Esophagus squamous epithelium (tissue), 4 donors: ENCODE measurements at regions not wholly inside any gene's neighbourhood (a gene's known extent, or its start where the extent isn't known, plus 50 kb on each side); places are given as distances from the start of the nearest gene placed in this dataset.

Experiments used
- CTCF ChIP-seq, 6 experiments: fragments of 450-650 bp in 4 of 6; fragments of 200-600 bp in 2 of 6; sonication (generic) in 2 of 6; IDR thresholded peaks; one replicate each; pipeline ENCODE4 v1.5.1; 2016 to 2019; ENCODE audit warnings: antibody characterized with exemption in 6 of 6, mild to moderate bottlenecking in 4 of 6, moderate library complexity in 4 of 6
- POLR2A ChIP-seq, 4 donors: fragments of 450-650 bp; IDR thresholded peaks; one replicate each; pipeline ENCODE4 v1.6.1; 2017; ENCODE audit warnings: antibody characterized with exemption in 4 of 4, mild to moderate bottlenecking in 4 of 4, moderate library complexity in 3 of 4

DNA sequence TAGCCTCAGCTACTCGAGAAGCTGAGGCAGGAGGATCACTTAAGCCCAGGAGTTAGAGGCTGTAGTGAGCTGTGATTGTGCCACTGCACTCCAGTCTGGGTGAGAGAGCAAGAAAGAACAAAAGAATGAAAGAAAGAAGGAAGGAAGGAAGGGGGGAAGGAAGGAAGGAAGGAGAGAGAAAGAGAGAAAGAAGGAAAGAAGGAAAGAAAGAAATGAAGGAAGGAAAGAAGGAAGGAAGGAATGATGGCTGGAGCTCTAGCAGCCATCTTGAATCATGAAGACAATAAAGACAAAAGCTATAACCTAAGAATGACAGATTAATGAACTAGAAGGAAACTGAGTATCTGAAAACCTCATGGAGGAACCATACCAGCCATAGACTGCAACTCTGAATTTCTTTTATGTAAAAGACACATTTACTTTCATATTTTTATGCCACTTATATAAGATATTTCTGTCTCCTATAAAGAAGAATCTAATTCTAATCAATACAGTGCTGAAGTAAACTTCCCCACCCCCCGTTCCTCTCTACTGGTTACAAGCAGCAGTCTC, 522.3 kb upstream of the JARID2 start:
- TF ChIP-seq CTCF (IDR thresholded peaks at IDR 0.05) = no peak
- no peak for TF ChIP-seq POLR2A (IDR thresholded peaks at IDR 0.05)
